GM18508 (cell line): ENCODE measurements at regions not wholly inside any gene's neighbourhood (a gene's known extent, or its start where the extent isn't known, plus 50 kb on each side); places are given as distances from the start of the nearest gene placed in this dataset.
A peak's percentile ranks its signal among the peaks of the same experiment; 100 is the strongest.

Source experiments
- ATAC-seq: cut with Tn5 transposase; IDR thresholded peaks from one replicate; pipeline ENCODE4 v1.9.1; 2021; ENCODE audit warnings: moderate number of reproducible peaks; ENCODE audit not compliant: insufficient read depth, unreplicated experiment

DNA sequence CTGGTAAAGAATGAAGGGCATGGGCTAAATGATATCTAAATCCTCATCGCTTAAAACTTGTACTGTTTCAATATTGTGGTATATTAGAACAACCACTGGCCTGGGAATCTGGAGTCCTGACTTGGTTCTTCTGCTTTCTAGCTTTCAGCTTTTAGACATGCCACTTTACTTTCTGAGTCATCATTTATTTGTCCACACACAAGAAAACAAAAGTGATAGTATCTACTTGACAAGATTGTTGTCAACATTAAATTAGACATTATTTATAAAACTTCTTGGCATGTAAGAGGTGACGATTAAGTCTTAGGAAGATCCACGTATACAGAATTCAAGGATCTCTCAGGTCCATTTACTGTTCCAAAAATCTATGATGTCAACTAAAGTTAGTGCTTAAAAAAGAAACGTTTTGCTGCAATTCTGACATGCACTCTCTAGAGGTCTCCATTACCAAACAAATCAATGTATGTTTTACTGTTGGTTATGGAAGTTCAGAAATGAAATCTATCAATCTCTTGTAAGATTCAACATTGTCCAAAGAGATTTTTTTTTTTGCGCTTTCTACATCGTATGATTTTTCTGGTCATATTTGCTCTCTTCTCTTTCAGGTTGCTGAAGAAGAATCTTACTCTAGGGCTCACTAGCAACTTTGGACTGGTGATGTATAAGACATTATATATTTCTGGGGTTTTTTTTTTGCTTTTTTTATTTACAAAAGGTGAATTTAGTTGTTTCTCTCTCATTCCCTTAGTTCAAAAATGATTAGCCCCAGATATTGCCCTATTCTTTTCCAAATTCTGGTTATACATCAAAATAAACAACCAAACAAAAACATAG lies 53.6 kb upstream of the DYNC1I1 start:
- no peak for ATAC-seq

DNA sequence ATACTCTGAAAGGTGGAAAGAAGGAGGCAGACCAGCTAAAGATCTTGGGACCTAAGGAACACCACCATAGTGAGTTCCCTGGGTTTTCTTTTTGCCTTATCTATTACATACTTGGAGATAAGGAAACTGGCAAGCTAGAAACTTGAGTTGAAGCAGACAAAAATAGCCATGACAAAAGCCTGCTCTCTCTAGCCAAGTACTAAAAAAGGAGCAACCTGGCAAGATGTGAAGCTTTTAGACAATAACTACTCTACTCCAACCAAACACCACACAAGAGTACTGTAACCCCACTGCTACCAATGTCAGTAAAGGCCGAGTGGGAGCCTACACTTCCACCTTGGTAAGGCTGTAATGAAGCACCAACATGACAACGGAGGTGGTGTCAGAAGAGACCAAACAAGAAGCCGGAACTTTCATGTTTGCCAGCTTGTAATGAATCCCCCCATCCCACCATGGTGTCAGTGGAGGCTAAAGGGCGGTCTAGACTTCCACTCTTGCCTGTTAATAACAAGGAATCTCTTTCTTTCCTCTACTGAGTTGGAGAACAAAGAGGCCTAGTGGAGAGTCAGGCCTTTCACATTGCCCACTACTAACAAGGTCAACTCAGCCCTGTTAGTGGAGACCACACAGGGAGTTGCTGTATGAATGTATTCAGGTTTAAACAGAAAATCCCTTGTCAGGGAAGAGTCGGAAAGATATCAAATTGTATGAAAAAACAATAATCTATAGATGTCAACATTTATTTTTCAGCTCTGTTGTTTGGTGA lies 55.8 kb upstream of the DYNC1I1 start:
- no peak for ATAC-seq

GRCh38 chr7:95715274-95715673 lies 57.1 kb upstream of the DYNC1I1 start:
- ATAC-seq = peak; percentile 97

DNA sequence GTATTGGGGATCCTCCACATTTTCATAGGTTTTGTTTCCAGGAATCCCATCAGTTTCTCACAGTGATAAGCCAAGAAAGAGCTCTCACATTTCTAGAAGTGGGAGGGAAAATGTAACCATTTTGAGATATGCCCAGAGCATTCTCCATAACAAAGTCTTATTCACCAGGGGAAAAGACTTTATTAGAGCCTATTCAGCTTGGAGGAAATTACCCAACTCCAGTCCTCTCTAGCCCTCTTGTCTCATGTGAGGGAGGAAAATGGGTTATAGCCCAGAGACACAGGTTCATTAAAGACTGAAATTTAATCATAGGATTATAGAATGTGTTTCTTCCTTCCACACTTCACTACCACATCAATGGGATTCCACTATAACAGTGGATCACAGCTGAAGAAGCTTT lies 61.6 kb upstream of the DYNC1I1 start:
- ATAC-seq = no peak

GRCh38 chr7:95700917-95701316 lies 71.4 kb upstream of the DYNC1I1 start:
- no peak for ATAC-seq

DNA sequence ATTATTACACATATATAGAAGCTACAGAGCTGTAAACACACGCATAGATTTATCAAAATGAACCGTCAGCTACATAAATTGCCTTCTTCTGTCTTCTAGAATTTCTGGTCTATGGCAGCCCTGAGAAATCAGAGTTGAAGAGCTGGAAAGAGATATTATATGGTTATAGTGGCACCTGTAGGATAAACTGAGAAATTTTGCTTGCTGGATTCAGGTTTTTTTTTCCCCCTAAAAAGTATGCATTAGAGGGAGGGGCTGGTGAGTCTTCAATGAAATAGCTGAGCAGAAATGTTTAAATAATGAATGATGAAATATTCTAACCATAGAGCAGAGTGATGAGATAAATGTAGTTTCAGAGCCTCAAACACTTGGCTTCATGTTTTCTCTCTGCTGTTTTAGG lies 78.0 kb upstream of the DYNC1I1 start:
- ATAC-seq = no peak

- no peak for ATAC-seq
Observed at GRCh38 chr7:95693551-95694333, 78.6 kb upstream of the DYNC1I1 start.

- ATAC-seq = no peak
Observed at GRCh38 chr7:95691464-95691863, 80.9 kb upstream of the DYNC1I1 start.

GRCh38 chr7:95690367-95690947 lies 81.9 kb upstream of the DYNC1I1 start:
- ATAC-seq = peak; percentile 62

- no peak for ATAC-seq
Observed at GRCh38 chr7:95688931-95689495, 83.3 kb upstream of the DYNC1I1 start.

GRCh38 chr7:95687759-95688343 lies 84.5 kb upstream of the DYNC1I1 start:
- no peak for ATAC-seq

DNA sequence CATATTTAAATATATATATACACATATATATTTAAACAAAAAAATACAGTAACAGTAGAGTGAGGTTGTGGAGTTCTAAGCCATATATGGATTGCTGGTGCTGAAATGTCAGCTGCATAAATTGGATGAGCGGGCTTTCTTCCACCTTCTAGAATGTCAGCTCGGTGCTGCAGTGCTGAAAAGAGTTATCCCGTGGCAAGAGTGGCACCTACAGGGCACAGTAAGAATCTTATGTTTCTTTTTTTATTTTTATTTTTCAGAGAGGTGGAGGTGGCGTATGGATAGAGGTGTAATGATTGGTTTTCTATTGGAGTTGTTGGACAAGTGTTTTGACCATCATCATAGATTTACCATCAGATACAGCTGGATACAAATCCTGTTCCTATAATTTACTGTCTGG lies 86.2 kb upstream of the DYNC1I1 start:
- ATAC-seq = no peak

DNA sequence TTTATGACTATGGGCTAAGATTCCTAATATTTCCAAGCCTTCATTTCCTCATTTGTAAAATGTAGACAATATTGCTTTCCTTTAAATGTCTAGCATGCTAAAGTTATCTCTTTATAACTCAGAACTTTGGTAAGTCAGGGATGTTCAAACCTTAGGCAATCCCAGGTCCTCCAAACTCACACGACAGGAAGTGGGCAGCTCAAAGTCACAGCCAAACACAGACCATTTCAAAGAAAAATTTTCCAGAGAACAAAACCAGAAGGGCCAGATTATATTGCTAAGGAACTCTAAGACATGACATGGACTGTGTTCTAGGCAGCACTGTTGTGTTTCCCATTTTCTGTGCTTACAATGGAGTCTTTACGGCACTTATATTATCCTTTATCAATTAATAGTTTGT lies 87.8 kb upstream of the DYNC1I1 start:
- no peak for ATAC-seq

DNA sequence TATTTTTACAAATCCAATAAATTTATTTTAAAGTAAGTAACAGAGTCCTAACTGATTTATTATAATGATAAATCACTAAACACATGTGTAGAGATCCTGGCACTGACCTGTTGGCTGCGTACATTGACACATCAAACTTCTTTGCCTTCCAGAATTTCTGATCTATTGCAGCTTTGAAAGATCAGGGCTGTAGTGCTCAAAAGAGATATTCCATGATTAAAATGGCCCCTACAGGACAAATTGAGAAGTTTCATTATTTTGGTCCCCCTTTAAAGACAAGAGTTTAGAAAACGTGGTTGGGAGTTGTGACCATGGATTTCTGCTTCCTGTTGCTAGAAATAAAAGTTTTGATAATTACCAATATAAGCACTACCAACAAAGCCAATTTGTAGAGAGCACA lies 87.7 kb upstream of the PDK4 start:
- no peak for ATAC-seq

DNA sequence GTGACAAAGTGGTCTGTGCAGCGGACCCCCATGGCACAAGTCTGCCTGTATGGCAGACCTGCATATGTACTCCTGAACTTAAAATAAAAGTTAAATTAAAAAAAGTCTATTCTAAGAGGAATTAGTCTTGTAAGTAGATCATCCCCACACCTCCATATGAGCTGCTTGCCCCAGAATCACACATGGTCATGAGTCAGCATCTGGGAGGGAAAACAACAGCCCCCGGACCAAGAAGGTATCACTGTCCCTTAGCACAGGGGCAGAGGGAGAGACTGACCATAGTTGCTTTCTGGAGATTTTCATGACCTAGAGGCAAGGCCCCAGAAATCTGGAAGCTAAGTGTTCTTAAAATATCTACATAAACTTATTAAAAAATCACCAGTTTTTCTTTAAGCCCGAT lies 86.6 kb upstream of the PDK4 start:
- ATAC-seq = no peak

DNA sequence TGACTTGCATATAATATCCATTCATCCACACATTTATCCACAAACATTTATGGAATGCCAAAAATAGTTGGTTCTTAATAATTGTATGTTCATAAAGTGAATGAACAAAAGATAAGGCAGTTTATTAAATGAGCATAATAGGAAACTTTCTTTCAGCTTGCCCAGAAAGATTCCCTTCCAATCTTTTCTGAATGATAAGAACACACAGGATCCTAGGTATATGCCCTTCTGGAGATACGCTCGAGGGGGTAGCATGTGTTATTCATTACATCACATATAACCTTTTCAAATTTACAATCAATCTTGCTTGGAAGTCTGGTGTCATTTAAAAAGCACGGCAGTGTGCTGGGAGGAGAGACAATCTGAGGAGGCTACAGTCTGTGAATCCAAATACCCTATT lies 80.4 kb upstream of the PDK4 start:
- ATAC-seq = no peak

DNA sequence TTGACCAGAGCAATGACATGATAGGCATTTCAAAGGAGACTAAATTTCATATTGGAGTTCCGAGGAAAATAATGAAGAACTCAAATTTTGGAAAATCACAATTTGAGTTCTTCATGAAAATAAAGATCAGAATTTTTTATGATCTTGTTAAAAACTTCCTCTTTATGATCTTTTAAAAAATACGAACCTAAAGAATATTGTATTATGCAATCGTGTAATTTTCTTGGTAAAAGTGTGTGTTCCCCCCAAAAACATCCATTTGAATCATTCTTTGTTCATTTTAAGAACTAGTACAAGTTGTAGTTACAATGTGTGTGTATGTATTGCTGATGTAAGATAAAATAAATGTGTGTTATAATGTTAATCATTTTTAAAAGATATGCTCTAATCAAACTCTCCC lies 79.3 kb upstream of the PDK4 start:
- no peak for ATAC-seq

- no peak for ATAC-seq
Observed at GRCh38 chr7:95675016-95675415, 78.7 kb upstream of the PDK4 start.

GRCh38 chr7:95674101-95674500 lies 77.8 kb upstream of the PDK4 start:
- ATAC-seq = no peak

DNA sequence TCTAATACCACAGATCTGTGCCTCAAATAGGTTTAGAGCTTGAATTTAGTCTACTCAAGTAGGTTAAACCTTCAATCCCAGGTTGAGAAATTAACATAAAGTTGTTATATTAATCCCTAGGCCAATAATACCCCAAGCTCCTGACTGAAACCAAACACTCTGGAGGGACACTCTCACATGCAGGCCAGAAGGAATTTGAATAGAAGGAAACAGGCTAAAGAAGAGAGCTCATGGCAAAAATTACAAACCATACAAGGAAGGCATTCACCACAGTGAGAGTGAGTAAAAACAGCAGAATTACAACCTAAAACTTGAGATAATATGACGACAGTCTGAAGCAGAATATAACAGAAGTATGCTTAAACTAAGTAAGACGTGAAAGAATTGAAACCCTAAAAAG lies 76.1 kb upstream of the PDK4 start:
- ATAC-seq = no peak
